GM21390 (cell line): ENCODE measurements at regions not wholly inside any gene's neighbourhood (a gene's known extent, or its start where the extent isn't known, plus 50 kb on each side); places are given as distances from the start of the nearest gene placed in this dataset.
"Not testable (repeated sequence)": the region's sequence is repeated elsewhere in the genome, so short reads cannot be mapped to it uniquely, and the experiment has no call there.

ENCODE experiments used
- ATAC-seq: cut with Tn5 transposase; IDR thresholded peaks from one replicate; pipeline ENCODE4 v1.9.1; 2021; ENCODE audit not compliant: unreplicated experiment

- ATAC-seq: no peak
Observed at GRCh38 chr12:68538726-68539614, 71.7 kb upstream of the RAP1B start.

- ATAC-seq: no peak
Observed at GRCh38 chr12:68539615-68539952, 71.1 kb upstream of the RAP1B start.

- not testable (repeated sequence) for ATAC-seq
Observed at GRCh38 chr12:68540768-68541167, 69.9 kb upstream of the RAP1B start.

- not testable (repeated sequence) for ATAC-seq
Observed at GRCh38 chr12:68547318-68547717, 63.4 kb upstream of the RAP1B start.

GRCh38 chr12:68552605-68553195 is 58.0 kb upstream of the RAP1B start:
- not testable (repeated sequence) for ATAC-seq

- no peak for ATAC-seq
Observed at GRCh38 chr12:68557011-68557730, 53.5 kb upstream of the RAP1B start.

- ATAC-seq: no peak
Observed at GRCh38 chr12:68559246-68559645, 51.5 kb upstream of the RAP1B start.

GRCh38 chr12:68559984-68560850 is 50.5 kb upstream of the RAP1B start:
- no peak for ATAC-seq

- ATAC-seq: no peak
Observed at GRCh38 chr12:68560851-68561422, 49.8 kb upstream of the RAP1B start.
